SK-N-SH (cell line): ENCODE measurements at regions not wholly inside any gene's neighbourhood (a gene's known extent, or its start where the extent isn't known, plus 50 kb on each side); places are given as distances from the start of the nearest gene placed in this dataset.
"Not testable (repeated sequence)": the region's sequence is repeated elsewhere in the genome, so short reads cannot be mapped to it uniquely, and the experiment has no call there.

ENCODE experiments used
- CTCF ChIA-PET: fragments of 300-600, 350-600 bp; formaldehyde crosslinking; extraction: SDS; loops from one replicate; lab custom pipeline; 2021; lab: Yijun Ruan, JAX
- POLR2A ChIA-PET: fragments of 350-600 bp; sonication (Branson Sonifier 250); formaldehyde crosslinking; extraction: SDS; loops from one replicate; lab custom pipeline; 2020; ENCODE audit warnings: antibody characterized with exemption, inconsistent platforms; lab: Yijun Ruan, JAX
- DNase-seq: peaks from one replicate; pipeline ENCODE4 v3.0.0; 2012
- H2AFZ ChIP-seq: fragments of 200-600 bp; sonication (generic); 2 replicates; pipeline ENCODE4 v1.8.1; 2016; ENCODE audit warnings: antibody characterized with exemption, mild to moderate bottlenecking, low read depth
- H3F3A ChIP-seq: fragments of 200-600 bp; sonication (generic); replicated peaks from 2 replicates; pipeline ENCODE3; 2016; ENCODE audit warnings: antibody characterized with exemption, mild to moderate bottlenecking; ENCODE audit not compliant: insufficient read depth
- H3K27ac ChIP-seq, 2 experiments: fragments of 200-500 bp in 1 of 2; fragments of 200-600 bp in 1 of 2; sonication (Bioruptor generic) in 1 of 2; sonication (generic), shearing (Covaris generic) in 1 of 2; 2 replicates each; pipeline versions ENCODE4 v1.5.1 to v1.6.1; 2014 to 2016; ENCODE audit warnings: low read depth in 2 of 2, inconsistent platforms in 1 of 2, low read length in 1 of 2, mild to moderate bottlenecking in 1 of 2, mixed read lengths in 1 of 2
- H3K27me3 ChIP-seq: fragments of 200-600 bp; sonication (generic), shearing (Covaris generic); 2 replicates; pipeline ENCODE4 v1.6.1; 2016; ENCODE audit warnings: mixed run types; ENCODE audit not compliant: insufficient read depth
- H3K36me3 ChIP-seq, 2 experiments: fragments of 200-500 bp in 1 of 2; fragments of 200-600 bp in 1 of 2; sonication (Bioruptor generic) in 1 of 2; sonication (generic) in 1 of 2; replicated peaks in 1 of 2; 2 replicates each; pipeline versions ENCODE3 to v1.5.1; 2014 to 2016; ENCODE audit warnings: low read length in 1 of 2, mild to moderate bottlenecking in 1 of 2; ENCODE audit not compliant: insufficient read depth in 2 of 2, control insufficient read depth in 1 of 2
- H3K4me1 ChIP-seq, 2 experiments: fragments of 200-500 bp in 1 of 2; fragments of 200-600 bp in 1 of 2; sonication (Bioruptor generic) in 1 of 2; sonication (generic), shearing (Covaris generic) in 1 of 2; 2 replicates each; pipeline versions ENCODE4 v1.5.1 to v1.6.1; 2014 to 2016; ENCODE audit warnings: low read depth in 1 of 2, low read length in 1 of 2, mixed run types in 1 of 2; ENCODE audit not compliant: insufficient read depth in 2 of 2, control insufficient read depth in 1 of 2
- H3K4me2 ChIP-seq: fragments of 200-600 bp; sonication (generic), shearing (Covaris generic); 2 replicates; pipeline ENCODE4 v1.6.1; 2017; ENCODE audit warnings: mixed run types
- H3K4me3 ChIP-seq, 2 experiments: fragments of 200-500 bp in 1 of 2; fragments of 200-600 bp in 1 of 2; sonication (Bioruptor generic) in 1 of 2; sonication (generic), shearing (Covaris generic) in 1 of 2; 2 replicates each; pipeline versions ENCODE4 v1.5.1 to v1.8.1; 2014 to 2016; ENCODE audit warnings: low read depth in 2 of 2, inconsistent platforms in 1 of 2, low read length in 1 of 2, mild to moderate bottlenecking in 1 of 2, mixed read lengths in 1 of 2, moderate library complexity in 1 of 2
- H3K79me2 ChIP-seq: fragments of 200-600 bp; sonication (generic); 2 replicates; pipeline ENCODE4 v1.8.1; 2017; ENCODE audit warnings: mild to moderate bottlenecking; ENCODE audit not compliant: insufficient read depth
- H3K9ac ChIP-seq: fragments of 200-600 bp; sonication (generic); 2 replicates; pipeline ENCODE4 v1.6.1; 2017; ENCODE audit warnings: mixed run types
- H3K9me2 ChIP-seq: fragments of 200-600 bp; sonication (generic); 2 replicates; pipeline ENCODE4 v1.6.1; 2017; ENCODE audit warnings: mixed run types
- H3K9me3 ChIP-seq: fragments of 200-600 bp; sonication (generic); 2 replicates; pipeline ENCODE4 v1.6.1; 2017; ENCODE audit warnings: mixed run types, mild to moderate bottlenecking, moderate library complexity
- H4K20me1 ChIP-seq: fragments of 200-600 bp; sonication (generic); 2 replicates; pipeline ENCODE4 v1.6.1; 2017; ENCODE audit warnings: mild to moderate bottlenecking, mixed run types; ENCODE audit not compliant: insufficient read depth
- CHD2 ChIP-seq: fragments of 150-350 bp; IDR thresholded peaks from 2 replicates; pipeline ENCODE4 v1.6.1; 2018; ENCODE audit warnings: low read length; ENCODE audit not compliant: partially characterized antibody
- ELF1 ChIP-seq: IDR thresholded peaks from 2 replicates; pipeline ENCODE4 v1.4.0; 2012
- FOSL2 ChIP-seq: IDR thresholded peaks from 2 replicates; pipeline ENCODE4 v1.4.0; 2012; ENCODE audit warnings: low read depth, mild to moderate bottlenecking, moderate library complexity, borderline replicate concordance
- FOXJ3 ChIP-seq: sonication (generic); formaldehyde crosslinking; IDR thresholded peaks from 2 replicates; pipeline ENCODE4 v1.5.1; 2020; ENCODE audit warnings: mild to moderate bottlenecking, missing genetic modification reagents
- GABPA ChIP-seq: IDR thresholded peaks from 2 replicates; pipeline ENCODE4 v1.4.0; 2012; ENCODE audit warnings: low read depth, mild to moderate bottlenecking
- IRF3 ChIP-seq: fragments of 150-350 bp; IDR thresholded peaks from 2 replicates; pipeline ENCODE4 v1.6.1; 2016; ENCODE audit warnings: mild to moderate bottlenecking, low read depth, low read length
- MAX ChIP-seq: IDR thresholded peaks from 2 replicates; pipeline ENCODE4 v1.4.0; 2012; ENCODE audit warnings: low read depth
- MXI1 ChIP-seq: IDR thresholded peaks from 2 replicates; pipeline ENCODE4 v1.6.1; 2012; ENCODE audit warnings: mild to moderate bottlenecking, low read depth, low read length, improper control_type of control experiment
- POLR2AphosphoS5 ChIP-seq: IDR thresholded peaks from 2 replicates; pipeline ENCODE4 v1.6.1; 2012; ENCODE audit warnings: low read depth, low read length
- RCOR1 ChIP-seq: fragments of 150-350 bp; IDR thresholded peaks from 2 replicates; pipeline ENCODE4 v1.6.1; 2017; ENCODE audit warnings: antibody characterized with exemption, low read length
- RFX5 ChIP-seq: IDR thresholded peaks from 2 replicates; pipeline ENCODE4 v1.6.1; 2012; ENCODE audit warnings: mild to moderate bottlenecking, improper control_type of control experiment, low read length
- RXRA ChIP-seq: IDR thresholded peaks from 2 replicates; pipeline ENCODE4 v1.4.0; 2012; ENCODE audit warnings: low read depth, mild to moderate bottlenecking, borderline replicate concordance
- SMC3 ChIP-seq: IDR thresholded peaks from 2 replicates; pipeline ENCODE4 v1.6.1; 2012; ENCODE audit warnings: low read depth, low read length, improper control_type of control experiment
- TAF1 ChIP-seq: IDR thresholded peaks from 2 replicates; pipeline ENCODE4 v1.6.1; 2012; ENCODE audit warnings: low read depth, mild to moderate bottlenecking, low read length, moderate library complexity, borderline replicate concordance
- WGBS: methylation state at CpG from one replicate; pipeline ENCODE4 v1.1.6; 2017; ENCODE audit warnings: low lambda C conversion rate; 5-methylcytosine and 5-hydroxymethylcytosine counted together

GRCh38 chr7:64465551-64465950 lies 97.3 kb downstream of the ZNF680 start:
- H2AFZ ChIP-seq, result no peak overlapping the region
- H3K36me3 ChIP-seq, result no peaks in the 10 kb centered on the region
- ChIA-PET CTCF (no interaction called here), POLR2A (no interaction called here)
- no peak for DNase-seq
- WGBS, result 33% methylated on average over 1 of the region's 1 CpG
- no peak overlapping the region for H3K4me2 ChIP-seq
- H3K9me2 ChIP-seq, result 0 out of 2 replicates have a peak, but pooled peaks cover 5% of the 10 kb centered on the region
- 0 out of 2 replicates have a peak, but pooled peaks cover 5% of the 10 kb centered on the region for H3K9me3 ChIP-seq
- no peaks in the 10 kb centered on the region for H4K20me1 ChIP-seq
- TF ChIP-seq POLR2AphosphoS5 (no peak), ELF1 (no peak), RXRA (no peak), SMC3 (no peak)
- no peak overlapping the region for H3K9ac ChIP-seq
- H3K4me1 ChIP-seq, result no peaks in the 10 kb centered on the region; a peak in 2 of 4 replicates
- peaks cover 14% of the 10 kb centered on the region; the same call in 1 of the 2 replicates for H3K79me2 ChIP-seq
- H3F3A ChIP-seq, result no peaks in the 10 kb centered on the region
- no peaks in the 10 kb centered on the region for H3K27me3 ChIP-seq
- H3K27ac ChIP-seq, result no peak overlapping the region
- H3K4me3 ChIP-seq, result no peak overlapping the region

- WGBS, result 4% methylated on average over 35 of the region's 38 CpGs
- DNase-seq, result peak; percentile 85
Observed at GRCh38 chr7:64463636-64464375, 99.1 kb downstream of the ZNF680 start.

GRCh38 chr7:64459858-64460257 lies 103.0 kb downstream of the ZNF680 start:
- POLR2A ChIA-PET, H3K4me3 ChIP-seq: not testable (repeated sequence)
- CTCF ChIA-PET, result interaction anchor here (0.9 to 1.5 kb wide), 3 partner anchors 9 to 164 kb away, joined by 3 to 4 read pairs (median 3); no protein-coding TSS in a partner anchor

More at GRCh38 chr7:64463636-64464375, 99.1 kb downstream of the ZNF680 start:
- Histone ChIP-seq H3F3A (no peaks in the 10 kb centered on the region), H3K79me2 (peaks cover 14% of the 10 kb centered on the region; the same call in 1 of the 2 replicates), H3K4me3 (peak overlapping the region; percentile 68 to 75), H3K4me1 (no peaks in the 10 kb centered on the region; a peak in 2 of 4 replicates), H3K4me2 (peak overlapping the region; percentile 71), H3K27me3 (no peaks in the 10 kb centered on the region), H3K9me3 (0 out of 2 replicates have a peak, but pooled peaks cover 5% of the 10 kb centered on the region), H2AFZ (peak overlapping the region; percentile 80; the same call in 1 of the 2 replicates), H3K27ac (peak overlapping the region; percentile 25 to 75; a peak in 3 of 4 replicates), H3K9ac (peak overlapping the region; percentile 72), H3K36me3 (no peaks in the 10 kb centered on the region), H4K20me1 (no peaks in the 10 kb centered on the region), H3K9me2 (0 out of 2 replicates have a peak, but pooled peaks cover 5% of the 10 kb centered on the region)
- ChIA-PET CTCF (interaction anchor here (1.0 to 2.3 kb wide), 3 partner anchors 32 to 281 kb away, joined by 3 to 7 read pairs (median 3); no protein-coding TSS in a partner anchor), POLR2A (interaction anchor here (0.6 to 1.7 kb wide), 7 partner anchors 19 to 538 kb away, joined by 3 to 12 read pairs (median 7); partner anchors contain the start of genes ZNF680 and ZNF736)
- TF ChIP-seq IRF3 (peak; percentile 70), RCOR1 (0 out of 2 replicates have a peak, but pooled peaks have one; percentile 30), GABPA (peak; percentile 42), MXI1 (peak; percentile 73; the same call in 1 of the 2 replicates), FOSL2 (no peak), CHD2 (peak; percentile 68), RFX5 (peak; percentile 83), FOXJ3 (no peak), RXRA (no peak), ELF1 (peak; percentile 81), MAX (peak; percentile 23; the same call in 1 of the 2 replicates), POLR2AphosphoS5 (peak; percentile 65; the same call in 1 of the 2 replicates), TAF1 (peak; percentile 48; the same call in 1 of the 2 replicates)

More at GRCh38 chr7:64459858-64460257, 103.0 kb downstream of the ZNF680 start:
- not testable (repeated sequence) for H3K36me3 ChIP-seq, H3K79me2 ChIP-seq, H3F3A ChIP-seq, H2AFZ ChIP-seq, H3K9ac ChIP-seq, H3K4me1 ChIP-seq, H3K27ac ChIP-seq, DNase-seq, H3K27me3 ChIP-seq, H3K9me2 ChIP-seq, H3K4me2 ChIP-seq, H4K20me1 ChIP-seq
- peaks cover 15% of the 10 kb centered on the region; the same call in 1 of the 2 replicates for H3K9me3 ChIP-seq
- WGBS, result 54% methylated on average over 5 of the region's 5 CpGs
